ENCODE measurements at regions not wholly inside any gene's neighbourhood (a gene's known extent, or its start where the extent isn't known, plus 50 kb on each side); places are given as distances from the start of the nearest gene placed in this dataset.

DNA sequence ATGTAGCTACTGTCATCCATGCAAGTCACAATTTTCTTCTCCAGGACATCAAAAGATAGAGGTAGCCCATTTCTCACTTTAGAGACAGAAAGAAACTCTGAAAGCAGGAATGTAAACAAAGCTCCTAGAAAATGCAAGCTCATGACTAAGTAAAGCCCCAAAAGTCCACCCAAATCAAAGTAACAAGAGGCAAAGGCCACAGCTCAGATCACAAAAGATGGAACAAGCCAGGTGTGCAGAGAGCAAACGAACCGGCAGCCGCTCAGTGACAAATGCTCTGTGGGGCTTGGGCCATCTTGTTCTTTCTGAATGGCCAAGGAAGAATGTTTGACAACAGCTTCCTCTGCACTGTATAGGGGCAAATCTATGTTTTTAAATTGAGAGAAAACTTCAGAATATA, 201.0 kb downstream of the CYRIA start:
- Histone ChIP-seq H3K27me3 (ENCODE audit: insufficient read depth, low read depth, low read length) (no peaks in the 10 kb centered on the region), H2AFZ (ENCODE audit: low read depth, low read length) (no peak overlapping the region), H4K20me1 (ENCODE audit: insufficient read depth) (no peaks in the 10 kb centered on the region), H3K4me3 (ENCODE audit: low read length) (no peak overlapping the region), H3K9ac (ENCODE audit: low read length) (no peak overlapping the region), H3K79me2 (replicated peaks; ENCODE audit: insufficient read depth, low read length) (no peaks in the 10 kb centered on the region), H3K9me3 (ENCODE audit: low read length) (no peaks in the 10 kb centered on the region), H3K36me3 (ENCODE audit: insufficient read depth, low read length) (no peaks in the 10 kb centered on the region), H3K9me2 (ENCODE audit: insufficient read depth, low read length) (no peaks in the 10 kb centered on the region), H3K27ac (ENCODE audit: low read length) (no peak overlapping the region), H3K4me2 (ENCODE audit: low read length) (no peak overlapping the region), H3F3A (ENCODE audit: insufficient read depth, low read length, poor library complexity, severe bottlenecking) (no peaks in the 10 kb centered on the region)
- TF ChIP-seq EZH2 (IDR thresholded peaks at IDR 0.05; ENCODE audit: borderline replicate concordance, insufficient read depth, low read length, poor library complexity, severe bottlenecking) (no peak), CTCF (IDR thresholded peaks at IDR 0.05; ENCODE audit: poor library complexity, severe bottlenecking) (no peak), EP300 (conservative IDR thresholded peaks at IDR 0.05; ENCODE audit: poor library complexity, severe bottlenecking) (no peak), POLR2AphosphoS5 (IDR thresholded peaks at IDR 0.05) (no peak), TAF1 (IDR thresholded peaks at IDR 0.05; ENCODE audit: low read depth) (no peak), MXI1 (conservative IDR thresholded peaks at IDR 0.05; ENCODE audit: poor library complexity, severe bottlenecking) (no peak)

- no peak for TF ChIP-seq EZH2 (IDR thresholded peaks at IDR 0.05; ENCODE audit: borderline replicate concordance, insufficient read depth, low read length, poor library complexity, severe bottlenecking)
- no peak for TF ChIP-seq EP300 (conservative IDR thresholded peaks at IDR 0.05; ENCODE audit: poor library complexity, severe bottlenecking)
- no peak for TF ChIP-seq MXI1 (conservative IDR thresholded peaks at IDR 0.05; ENCODE audit: poor library complexity, severe bottlenecking)
- no peak for TF ChIP-seq SMC3 (conservative IDR thresholded peaks at IDR 0.05; ENCODE audit: poor library complexity)
- TF ChIP-seq CTCF (IDR thresholded peaks at IDR 0.05; ENCODE audit: poor library complexity, severe bottlenecking) = no peak
- TF ChIP-seq, protein P1, sequence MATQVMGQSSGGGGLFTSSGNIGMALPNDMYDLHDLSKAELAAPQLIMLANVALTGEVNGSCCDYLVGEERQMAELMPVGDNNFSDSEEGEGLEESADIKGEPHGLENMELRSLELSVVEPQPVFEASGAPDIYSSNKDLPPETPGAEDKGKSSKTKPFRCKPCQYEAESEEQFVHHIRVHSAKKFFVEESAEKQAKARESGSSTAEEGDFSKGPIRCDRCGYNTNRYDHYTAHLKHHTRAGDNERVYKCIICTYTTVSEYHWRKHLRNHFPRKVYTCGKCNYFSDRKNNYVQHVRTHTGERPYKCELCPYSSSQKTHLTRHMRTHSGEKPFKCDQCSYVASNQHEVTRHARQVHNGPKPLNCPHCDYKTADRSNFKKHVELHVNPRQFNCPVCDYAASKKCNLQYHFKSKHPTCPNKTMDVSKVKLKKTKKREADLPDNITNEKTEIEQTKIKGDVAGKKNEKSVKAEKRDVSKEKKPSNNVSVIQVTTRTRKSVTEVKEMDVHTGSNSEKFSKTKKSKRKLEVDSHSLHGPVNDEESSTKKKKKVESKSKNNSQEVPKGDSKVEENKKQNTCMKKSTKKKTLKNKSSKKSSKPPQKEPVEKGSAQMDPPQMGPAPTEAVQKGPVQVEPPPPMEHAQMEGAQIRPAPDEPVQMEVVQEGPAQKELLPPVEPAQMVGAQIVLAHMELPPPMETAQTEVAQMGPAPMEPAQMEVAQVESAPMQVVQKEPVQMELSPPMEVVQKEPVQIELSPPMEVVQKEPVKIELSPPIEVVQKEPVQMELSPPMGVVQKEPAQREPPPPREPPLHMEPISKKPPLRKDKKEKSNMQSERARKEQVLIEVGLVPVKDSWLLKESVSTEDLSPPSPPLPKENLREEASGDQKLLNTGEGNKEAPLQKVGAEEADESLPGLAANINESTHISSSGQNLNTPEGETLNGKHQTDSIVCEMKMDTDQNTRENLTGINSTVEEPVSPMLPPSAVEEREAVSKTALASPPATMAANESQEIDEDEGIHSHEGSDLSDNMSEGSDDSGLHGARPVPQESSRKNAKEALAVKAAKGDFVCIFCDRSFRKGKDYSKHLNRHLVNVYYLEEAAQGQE (IDR thresholded peaks at IDR 0.05; ENCODE audit: borderline replicate concordance) = no peak
- no peak for TF ChIP-seq TAF1 (IDR thresholded peaks at IDR 0.05; ENCODE audit: low read depth)
- TF ChIP-seq RAD21 (conservative IDR thresholded peaks at IDR 0.05) = no peak
- no peak for TF ChIP-seq POLR2AphosphoS5 (IDR thresholded peaks at IDR 0.05)
- H3K9ac ChIP-seq (ENCODE audit: low read length) = no peak overlapping the region
- no peak overlapping the region for H3K4me3 ChIP-seq (ENCODE audit: low read length)
- H3K9me3 ChIP-seq (ENCODE audit: low read length) = no peaks in the 10 kb centered on the region
- no peaks in the 10 kb centered on the region for H3F3A ChIP-seq (ENCODE audit: insufficient read depth, low read length, poor library complexity, severe bottlenecking)
- H3K27ac ChIP-seq (ENCODE audit: low read length) = no peak overlapping the region
- no peaks in the 10 kb centered on the region for H3K9me2 ChIP-seq (ENCODE audit: insufficient read depth, low read length)
- no peak overlapping the region for H3K4me2 ChIP-seq (ENCODE audit: low read length)
- no peaks in the 10 kb centered on the region for H3K27me3 ChIP-seq (ENCODE audit: insufficient read depth, low read depth, low read length)
- H3K36me3 ChIP-seq (ENCODE audit: insufficient read depth, low read length) = no peaks in the 10 kb centered on the region
- H2AFZ ChIP-seq (ENCODE audit: low read depth, low read length) = no peak overlapping the region
- no peaks in the 10 kb centered on the region for H3K79me2 ChIP-seq (replicated peaks; ENCODE audit: insufficient read depth, low read length)
- H4K20me1 ChIP-seq (ENCODE audit: insufficient read depth) = no peaks in the 10 kb centered on the region
Measured at GRCh38 chr2:16462958-16463357, 202.7 kb downstream of the CYRIA start.
